Mesendoderm (in vitro differentiated cells): ENCODE measurements at regions not wholly inside any gene's neighbourhood (a gene's known extent, or its start where the extent isn't known, plus 50 kb on each side); places are given as distances from the start of the nearest gene placed in this dataset.

Experiments used
- DNase-seq: peaks from one replicate; pipeline ENCODE4 v3.0.0; 2013
- H2AK5ac ChIP-seq: 2 replicates; pipeline ENCODE4 v1.6.1; 2013; ENCODE audit warnings: low read length, inconsistent platforms
- H2BK120ac ChIP-seq: 2 replicates; pipeline ENCODE4 v1.6.1; 2013; ENCODE audit warnings: low read depth, mild to moderate bottlenecking, low read length, moderate library complexity, mixed read lengths
- H2BK15ac ChIP-seq: replicated peaks from 2 replicates; pipeline ENCODE4 v1.6.1; 2013; ENCODE audit warnings: low read depth, mild to moderate bottlenecking, moderate library complexity
- H2BK5ac ChIP-seq: 2 replicates; pipeline ENCODE4 v1.6.1; 2013; ENCODE audit warnings: low read length, inconsistent platforms
- H3K18ac ChIP-seq: 2 replicates; pipeline ENCODE4 v1.6.1; 2013; ENCODE audit warnings: mild to moderate bottlenecking, low read length, mixed read lengths
- H3K23ac ChIP-seq: one replicate; pipeline ENCODE4 v1.6.1; 2013; ENCODE audit warnings: low read length
- H3K27ac ChIP-seq: 2 replicates; pipeline ENCODE4 v1.5.1; 2013; ENCODE audit warnings: low read depth, mild to moderate bottlenecking, inconsistent platforms, low read length, moderate library complexity
- H3K27me3 ChIP-seq: 2 replicates; pipeline ENCODE4 v1.6.1; 2013; ENCODE audit warnings: low read length, control low read depth, mild to moderate bottlenecking, inconsistent platforms; ENCODE audit not compliant: insufficient read depth, poor library complexity
- H3K36me3 ChIP-seq: 2 replicates; pipeline ENCODE4 v1.6.1; 2013; ENCODE audit warnings: low read length, inconsistent platforms; ENCODE audit not compliant: control insufficient read depth, insufficient read depth
- H3K4ac ChIP-seq: one replicate; pipeline ENCODE4 v1.6.1; 2013; ENCODE audit warnings: low read depth, mild to moderate bottlenecking, low read length, moderate library complexity
- H3K4me1 ChIP-seq: 2 replicates; pipeline ENCODE4 v1.6.1; 2013; ENCODE audit warnings: low read depth, low read length, inconsistent platforms; ENCODE audit not compliant: control insufficient read depth
- H3K4me2 ChIP-seq: 2 replicates; pipeline ENCODE4 v1.6.1; 2013; ENCODE audit warnings: low read length
- H3K4me3 ChIP-seq: 2 replicates; pipeline ENCODE4 v1.5.1; 2013; ENCODE audit warnings: mild to moderate bottlenecking, low read length
- H3K56ac ChIP-seq: one replicate; pipeline ENCODE4 v1.6.1; 2013; ENCODE audit warnings: low read length
- H3K79me1 ChIP-seq: 2 replicates; pipeline ENCODE4 v1.6.1; 2013; ENCODE audit warnings: low read length, inconsistent platforms
- H3K79me2 ChIP-seq: 2 replicates; pipeline ENCODE4 v1.6.1; 2013; ENCODE audit warnings: mild to moderate bottlenecking, low read length; ENCODE audit not compliant: control insufficient read depth, insufficient read depth
- H3K9ac ChIP-seq: 2 replicates; pipeline ENCODE4 v1.6.1; 2013; ENCODE audit warnings: low read length, inconsistent platforms
- H4K5ac ChIP-seq: one replicate; pipeline ENCODE4 v1.6.1; 2013; ENCODE audit warnings: low read length
- H4K8ac ChIP-seq: one replicate; pipeline ENCODE4 v1.6.1; 2013; ENCODE audit warnings: low read depth, mild to moderate bottlenecking, control low read depth, low read length, moderate library complexity
- WGBS: extraction: QIAGEN DNeasy Blood & Tissue Kit; methylation state at CpG from one replicate; pipeline ENCODE4 v1.1.7; 2013; ENCODE audit warnings: low lambda C conversion rate, missing lambda C conversion rate; ENCODE audit not compliant: insufficient coverage; ENCODE audit errors: extremely low coverage; 5-methylcytosine and 5-hydroxymethylcytosine counted together

- H2BK15ac ChIP-seq = no peak overlapping the region
- H3K4me1 ChIP-seq = no peaks in the 10 kb centered on the region
- H3K23ac ChIP-seq = no peak overlapping the region
- H3K27ac ChIP-seq = no peak overlapping the region
- H3K56ac ChIP-seq = no peak overlapping the region
- H4K8ac ChIP-seq = no peak overlapping the region
- H3K4ac ChIP-seq = no peak overlapping the region
- no peak overlapping the region for H3K4me2 ChIP-seq
- H4K5ac ChIP-seq = no peak overlapping the region
- no peak overlapping the region for H2BK5ac ChIP-seq
- H3K27me3 ChIP-seq = no peaks in the 10 kb centered on the region
- no CpG with 5 or more reads among the region's 11 CpGs for WGBS
- H3K79me2 ChIP-seq = no peaks in the 10 kb centered on the region
- no peak overlapping the region for H2AK5ac ChIP-seq
- no peak overlapping the region for H3K18ac ChIP-seq
- no peak overlapping the region for H3K4me3 ChIP-seq
- H3K9ac ChIP-seq = no peak overlapping the region
- no peaks in the 10 kb centered on the region for H3K79me1 ChIP-seq
- no peaks in the 10 kb centered on the region for H3K36me3 ChIP-seq
- DNase-seq = peak; percentile 52
- H2BK120ac ChIP-seq = no peak overlapping the region
Measured at GRCh38 chr6:16849280-16849987, 88.2 kb upstream of the ATXN1 start.

- Histone ChIP-seq H4K8ac (no peak overlapping the region), H3K79me1 (no peaks in the 10 kb centered on the region), H2AK5ac (no peak overlapping the region), H3K18ac (no peak overlapping the region), H3K56ac (no peak overlapping the region), H4K5ac (no peak overlapping the region), H3K4ac (no peak overlapping the region), H3K4me3 (no peak overlapping the region), H2BK5ac (no peak overlapping the region), H3K23ac (no peak overlapping the region), H3K27me3 (no peaks in the 10 kb centered on the region), H3K79me2 (no peaks in the 10 kb centered on the region), H3K9ac (no peak overlapping the region), H2BK15ac (no peak overlapping the region), H3K36me3 (no peaks in the 10 kb centered on the region), H3K27ac (no peak overlapping the region), H3K4me2 (no peak overlapping the region), H3K4me1 (no peaks in the 10 kb centered on the region), H2BK120ac (no peak overlapping the region)
- no CpG with 5 or more reads among the region's 2 CpGs for WGBS
- DNase-seq = no peak
Measured at GRCh38 chr6:16846399-16846778, 85.1 kb upstream of the ATXN1 start.

GRCh38 chr6:16844183-16844582 is 82.9 kb upstream of the ATXN1 start:
- no peak for DNase-seq
- Histone ChIP-seq H3K23ac (no peak overlapping the region), H3K79me1 (no peaks in the 10 kb centered on the region), H3K4ac (no peak overlapping the region), H3K4me3 (no peak overlapping the region), H2AK5ac (no peak overlapping the region), H4K5ac (no peak overlapping the region), H3K4me1 (peaks cover 2% of the 10 kb centered on the region), H3K18ac (peak overlapping the region; percentile 97), H3K36me3 (no peaks in the 10 kb centered on the region), H2BK120ac (no peak overlapping the region), H3K79me2 (no peaks in the 10 kb centered on the region), H3K27ac (no peak overlapping the region), H3K27me3 (no peaks in the 10 kb centered on the region), H2BK5ac (no peak overlapping the region), H3K56ac (peak overlapping the region; percentile 47), H2BK15ac (no peak overlapping the region), H4K8ac (no peak overlapping the region), H3K9ac (no peak overlapping the region), H3K4me2 (no peak overlapping the region)
- 100% methylated on average over 1 of the region's 5 CpGs for WGBS

- Histone ChIP-seq H3K9ac (no peak overlapping the region), H3K56ac (no peak overlapping the region), H4K8ac (no peak overlapping the region), H3K4me1 (peaks cover 2% of the 10 kb centered on the region), H3K23ac (no peak overlapping the region), H2AK5ac (no peak overlapping the region), H3K4me2 (no peak overlapping the region), H2BK120ac (no peak overlapping the region), H3K79me1 (no peaks in the 10 kb centered on the region), H2BK5ac (no peak overlapping the region), H3K27ac (no peak overlapping the region), H3K18ac (no peak overlapping the region), H4K5ac (no peak overlapping the region), H3K4ac (no peak overlapping the region), H3K79me2 (no peaks in the 10 kb centered on the region), H3K27me3 (no peaks in the 10 kb centered on the region), H2BK15ac (no peak overlapping the region), H3K36me3 (no peaks in the 10 kb centered on the region), H3K4me3 (no peak overlapping the region)
- WGBS = no CpG with 5 or more reads among the region's 4 CpGs
- DNase-seq = no peak
Measured at GRCh38 chr6:16842676-16843075, 81.4 kb upstream of the ATXN1 start.

- Histone ChIP-seq H2BK5ac (no peak overlapping the region), H4K8ac (no peak overlapping the region), H3K23ac (no peak overlapping the region), H3K4me2 (no peak overlapping the region), H2BK15ac (no peak overlapping the region), H3K27me3 (no peaks in the 10 kb centered on the region), H2AK5ac (no peak overlapping the region), H3K4me1 (peaks cover 2% of the 10 kb centered on the region), H3K4ac (no peak overlapping the region), H3K36me3 (no peaks in the 10 kb centered on the region), H3K56ac (no peak overlapping the region), H4K5ac (no peak overlapping the region), H3K4me3 (no peak overlapping the region), H3K27ac (no peak overlapping the region), H3K79me2 (no peaks in the 10 kb centered on the region), H2BK120ac (no peak overlapping the region), H3K18ac (peak overlapping the region; percentile 64), H3K79me1 (no peaks in the 10 kb centered on the region), H3K9ac (no peak overlapping the region)
- peak; percentile 17 for DNase-seq
- no CpG with 5 or more reads among the region's 7 CpGs for WGBS
Measured at GRCh38 chr6:16841241-16841640, 80.0 kb upstream of the ATXN1 start.

GRCh38 chr6:16840725-16841124 is 79.5 kb upstream of the ATXN1 start:
- Histone ChIP-seq H2BK5ac (no peak overlapping the region), H3K27me3 (no peaks in the 10 kb centered on the region), H3K79me2 (no peaks in the 10 kb centered on the region), H4K8ac (no peak overlapping the region), H3K23ac (no peak overlapping the region), H3K36me3 (no peaks in the 10 kb centered on the region), H3K18ac (peak overlapping the region; percentile 64), H4K5ac (no peak overlapping the region), H2BK15ac (no peak overlapping the region), H3K56ac (peak overlapping the region; percentile 3), H3K4me3 (no peak overlapping the region), H2BK120ac (no peak overlapping the region), H3K9ac (no peak overlapping the region), H2AK5ac (no peak overlapping the region), H3K4me2 (no peak overlapping the region), H3K79me1 (no peaks in the 10 kb centered on the region), H3K27ac (peak overlapping the region; percentile 45), H3K4me1 (peaks cover 2% of the 10 kb centered on the region), H3K4ac (no peak overlapping the region)
- WGBS = no CpG with 5 or more reads among the region's 2 CpGs
- DNase-seq = peak; percentile 26
